ENCODE measurements at regions not wholly inside any gene's neighbourhood (a gene's known extent, or its start where the extent isn't known, plus 50 kb on each side); places are given as distances from the start of the nearest gene placed in this dataset.

DNA sequence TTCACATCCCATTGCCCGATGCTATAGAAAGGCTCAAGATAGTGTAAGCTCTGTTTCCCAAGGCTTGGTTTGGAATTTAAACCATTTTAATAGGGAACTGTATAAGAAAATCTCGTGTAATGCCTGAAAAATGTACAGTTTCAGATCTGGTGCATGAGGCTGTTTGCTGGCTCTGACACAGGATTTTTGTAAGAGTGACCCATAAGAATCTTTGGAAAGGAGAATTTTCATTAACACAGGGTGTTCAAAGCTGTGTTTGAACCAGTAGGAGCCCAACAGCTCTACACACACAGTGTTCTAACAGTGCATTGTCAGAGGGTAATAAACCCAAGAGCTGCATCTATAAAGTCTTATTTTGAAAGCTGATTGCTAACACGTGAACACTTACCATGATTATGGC is 293.5 kb downstream of the PRL start:
- no peaks in the 10 kb centered on the region for H3K36me3 ChIP-seq (replicated peaks in 1 of 2; ENCODE audit: control extremely low read depth in 1 of 2, control insufficient read depth in 1 of 2, extremely low read depth in 1 of 2, insufficient read depth in 2 of 2, low read length in 1 of 2)
- ChIA-PET CTCF (no interaction called here), POLR2A (no interaction called here)
- no peaks in the 10 kb centered on the region for H3K4me1 Mint-ChIP-seq
- ATAC-seq (ENCODE audit: low read depth) (no peak), DNase-seq (no peak)
- no peaks in the 10 kb centered on the region for H3K27me3 Mint-ChIP-seq
- no peak overlapping the region for H3K9ac ChIP-seq (ENCODE audit: low read length)
- H3K9me3 Mint-ChIP-seq (ENCODE audit: insufficient read depth), result no peaks in the 10 kb centered on the region
- H4K20me1 ChIP-seq (ENCODE audit: control insufficient read depth, insufficient read depth, low read length, poor library complexity, severe bottlenecking), result no peaks in the 10 kb centered on the region
- H3K4me3 ChIP-seq (ENCODE audit: control extremely low read depth in 1 of 5, extremely low read depth in 1 of 5, insufficient read depth in 1 of 5, low read depth in 2 of 5, low read length in 4 of 5), result no peak overlapping the region
- intact Hi-C loops (cut with micrococcal nuclease), result no loop called here
- no peaks in the 10 kb centered on the region for H3K27me3 ChIP-seq (replicated peaks in 1 of 4; ENCODE audit: control extremely low read depth in 1 of 4, control insufficient read depth in 3 of 4, insufficient read depth in 4 of 4, low read length in 3 of 4)
- no peak overlapping the region for H3K4me3 Mint-ChIP-seq
- H3K9me3 ChIP-seq (ENCODE audit: control extremely low read depth in 1 of 3, control insufficient read depth in 2 of 3, insufficient read depth in 1 of 3, low read length in 2 of 3), result no peaks in the 10 kb centered on the region
- no peaks in the 10 kb centered on the region for H3K79me2 ChIP-seq (ENCODE audit: control insufficient read depth, insufficient read depth, low read length)
- no peak overlapping the region for H3K27ac Mint-ChIP-seq
- no peak overlapping the region for H3K27ac ChIP-seq (ENCODE audit: low read length in 2 of 2)
- no peak overlapping the region for H2AFZ ChIP-seq (ENCODE audit: insufficient read depth, low read depth, low read length, poor library complexity, severe bottlenecking)
- H3K4me2 ChIP-seq (replicated peaks; ENCODE audit: low read depth, low read length, poor library complexity, severe bottlenecking), result no peak overlapping the region
- WGBS (ENCODE audit: insufficient coverage), result 90% methylated on average over 1 of the region's 3 CpGs
- TF ChIP-seq EZH2 (IDR thresholded peaks at IDR 0.05; ENCODE audit: borderline replicate concordance, insufficient read depth, low read depth, low read length, poor library complexity, severe bottlenecking), result no peak
- no peak for TF ChIP-seq CTCF (IDR thresholded peaks at IDR 0.05)
- no peaks in the 10 kb centered on the region for H3K4me1 ChIP-seq (ENCODE audit: control insufficient read depth in 2 of 2, insufficient read depth in 2 of 2, low read length in 2 of 2)

- POLR2A ChIA-PET, result no interaction called here
- Histone ChIP-seq H4K20me1 (ENCODE audit: control insufficient read depth, insufficient read depth, low read length, poor library complexity, severe bottlenecking) (no peaks in the 10 kb centered on the region), H2AFZ (ENCODE audit: insufficient read depth, low read depth, low read length, poor library complexity, severe bottlenecking) (no peak overlapping the region), H3K27me3 (replicated peaks in 1 of 4; ENCODE audit: control extremely low read depth in 1 of 4, control insufficient read depth in 3 of 4, insufficient read depth in 4 of 4, low read length in 3 of 4) (no peaks in the 10 kb centered on the region), H3K4me1 (ENCODE audit: control insufficient read depth in 2 of 2, insufficient read depth in 2 of 2, low read length in 2 of 2) (no peaks in the 10 kb centered on the region), H3K9me3 (ENCODE audit: control extremely low read depth in 1 of 3, control insufficient read depth in 2 of 3, insufficient read depth in 1 of 3, low read length in 2 of 3) (no peaks in the 10 kb centered on the region), H3K27ac (ENCODE audit: low read length in 2 of 2) (no peak overlapping the region), H3K9ac (ENCODE audit: low read length) (no peak overlapping the region), H3K4me3 (ENCODE audit: control extremely low read depth in 1 of 5, extremely low read depth in 1 of 5, insufficient read depth in 1 of 5, low read depth in 2 of 5, low read length in 4 of 5) (no peak overlapping the region), H3K36me3 (replicated peaks in 1 of 2; ENCODE audit: control extremely low read depth in 1 of 2, control insufficient read depth in 1 of 2, extremely low read depth in 1 of 2, insufficient read depth in 2 of 2, low read length in 1 of 2) (no peaks in the 10 kb centered on the region), H3K79me2 (ENCODE audit: control insufficient read depth, insufficient read depth, low read length) (no peaks in the 10 kb centered on the region), H3K4me2 (replicated peaks; ENCODE audit: low read depth, low read length, poor library complexity, severe bottlenecking) (no peak overlapping the region)
- ATAC-seq (ENCODE audit: low read depth) (no peak), DNase-seq (no peak)
- TF ChIP-seq EZH2 (IDR thresholded peaks at IDR 0.05; ENCODE audit: borderline replicate concordance, insufficient read depth, low read depth, low read length, poor library complexity, severe bottlenecking), result no peak
- TF ChIP-seq CTCF (IDR thresholded peaks at IDR 0.05), result no peak
- no peaks in the 10 kb centered on the region for H3K27me3 Mint-ChIP-seq
- H3K4me1 Mint-ChIP-seq, result no peaks in the 10 kb centered on the region
- no peak overlapping the region for H3K4me3 Mint-ChIP-seq
- intact Hi-C loops (cut with micrococcal nuclease), result no loop called here
- CTCF ChIA-PET, result no interaction called here
- 100% methylated on average over 1 of the region's 3 CpGs for WGBS (ENCODE audit: insufficient coverage)
- H3K27ac Mint-ChIP-seq, result no peak overlapping the region
- no peaks in the 10 kb centered on the region for H3K9me3 Mint-ChIP-seq (ENCODE audit: insufficient read depth)
These were observed 290.0 kb downstream of the PRL start for GRCh38 chr6:22006795-22007194.

All from B cell (primary cell).